ENCODE measurements at regions not wholly inside any gene's neighbourhood (a gene's known extent, or its start where the extent isn't known, plus 50 kb on each side); places are given as distances from the start of the nearest gene placed in this dataset.

DNA sequence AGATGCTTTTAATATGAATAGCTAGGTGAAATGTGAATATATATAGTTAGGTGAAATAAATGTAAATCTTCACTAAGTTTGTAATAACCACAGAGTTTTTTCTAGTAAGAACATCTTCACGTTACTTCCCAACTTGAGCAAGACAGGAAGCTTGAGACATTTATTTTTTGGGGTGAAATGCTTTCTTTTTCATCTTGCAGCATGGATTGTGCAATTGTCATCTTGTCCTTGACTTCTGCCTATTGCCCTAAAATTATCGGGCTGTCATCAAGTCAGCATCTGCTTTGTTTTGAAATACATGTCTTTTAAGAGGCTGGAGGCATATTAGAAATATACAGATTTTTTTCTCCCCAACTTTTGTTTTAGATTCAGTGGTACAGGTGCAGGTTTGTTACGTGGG is 433.9 kb downstream of the PCNX1 start:
- no peak for TF ChIP-seq POLR2A (IDR thresholded peaks at IDR 0.05)
- TF ChIP-seq, protein P1, sequence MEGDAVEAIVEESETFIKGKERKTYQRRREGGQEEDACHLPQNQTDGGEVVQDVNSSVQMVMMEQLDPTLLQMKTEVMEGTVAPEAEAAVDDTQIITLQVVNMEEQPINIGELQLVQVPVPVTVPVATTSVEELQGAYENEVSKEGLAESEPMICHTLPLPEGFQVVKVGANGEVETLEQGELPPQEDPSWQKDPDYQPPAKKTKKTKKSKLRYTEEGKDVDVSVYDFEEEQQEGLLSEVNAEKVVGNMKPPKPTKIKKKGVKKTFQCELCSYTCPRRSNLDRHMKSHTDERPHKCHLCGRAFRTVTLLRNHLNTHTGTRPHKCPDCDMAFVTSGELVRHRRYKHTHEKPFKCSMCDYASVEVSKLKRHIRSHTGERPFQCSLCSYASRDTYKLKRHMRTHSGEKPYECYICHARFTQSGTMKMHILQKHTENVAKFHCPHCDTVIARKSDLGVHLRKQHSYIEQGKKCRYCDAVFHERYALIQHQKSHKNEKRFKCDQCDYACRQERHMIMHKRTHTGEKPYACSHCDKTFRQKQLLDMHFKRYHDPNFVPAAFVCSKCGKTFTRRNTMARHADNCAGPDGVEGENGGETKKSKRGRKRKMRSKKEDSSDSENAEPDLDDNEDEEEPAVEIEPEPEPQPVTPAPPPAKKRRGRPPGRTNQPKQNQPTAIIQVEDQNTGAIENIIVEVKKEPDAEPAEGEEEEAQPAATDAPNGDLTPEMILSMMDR (IDR thresholded peaks at IDR 0.05), result no peak

Data from right lobe of liver (tissue), 4 donors.